Skeletal muscle satellite cell (primary cell): ENCODE measurements at regions not wholly inside any gene's neighbourhood (a gene's known extent, or its start where the extent isn't known, plus 50 kb on each side); places are given as distances from the start of the nearest gene placed in this dataset. TPM values are rescaled to one million over a fixed set of nuclear protein-coding genes. Genes with fewer than 3 reads are reported as not detected.

ENCODE experiments used
- H3K27me3 ChIP-seq: 2 replicates; pipeline ENCODE4 v1.7.0; 2013; ENCODE audit warnings: low read length; ENCODE audit not compliant: control insufficient read depth, insufficient read depth
- H3K36me3 ChIP-seq: 2 replicates; pipeline ENCODE4 v1.7.0; 2013; ENCODE audit warnings: mild to moderate bottlenecking, control low read depth, low read length; ENCODE audit not compliant: insufficient read depth
- H3K4me1 ChIP-seq: 2 replicates; pipeline ENCODE4 v1.7.0; 2013; ENCODE audit warnings: low read length; ENCODE audit not compliant: control insufficient read depth, insufficient read depth
- H3K4me2 ChIP-seq: 2 replicates; pipeline ENCODE4 v1.7.0; 2013; ENCODE audit warnings: mild to moderate bottlenecking, low read length
- H3K4me3 ChIP-seq: 2 replicates; pipeline ENCODE4 v1.7.0; 2013; ENCODE audit warnings: low read length
- H3K9ac ChIP-seq: 2 replicates; pipeline ENCODE4 v1.7.0; 2013; ENCODE audit warnings: mild to moderate bottlenecking, low read depth, low read length, moderate library complexity
- H3K9me3 ChIP-seq: replicated peaks from 2 replicates; pipeline ENCODE4 v1.7.0; 2013; ENCODE audit warnings: mild to moderate bottlenecking, control low read depth, low read length
- small RNA-seq: library from RNA; depleted of rRNA; stranded (forward); fragments of <200 nt; gene quantifications from one replicate; pipeline ENCODE3, GENCODE V24; 2012

- Histone ChIP-seq H3K36me3 (no peaks in the 10 kb centered on the region), H3K4me2 (no peak overlapping the region), H3K27me3 (no peaks in the 10 kb centered on the region), H3K4me3 (no peak overlapping the region), H3K4me1 (no peaks in the 10 kb centered on the region), H3K9ac (no peak overlapping the region), H3K9me3 (no peaks in the 10 kb centered on the region)
These were observed 216.1 kb downstream of the QKI start for GRCh38 chr6:163630572-163630971.

GRCh38 chr6:163630096-163630495, 215.6 kb downstream of the QKI start:
- H3K27me3 ChIP-seq = no peaks in the 10 kb centered on the region
- no peaks in the 10 kb centered on the region for H3K36me3 ChIP-seq
- H3K4me3 ChIP-seq = no peak overlapping the region
- no peak overlapping the region for H3K4me2 ChIP-seq
- no peaks in the 10 kb centered on the region for H3K4me1 ChIP-seq
- no peaks in the 10 kb centered on the region for H3K9me3 ChIP-seq
- H3K9ac ChIP-seq = no peak overlapping the region

Small RNAs in the stretch of these regions (small RNA-seq; reads per million reads assigned to genes)
- not detected for gene RN7SL366P
